Activated CD4-positive, CD25-positive, alpha-beta regulatory T cell treated with anti-CD3 and anti-CD28 coated beads, Interleukin-2, amount 50 U/mL, for 24 hours (primary cell): ENCODE measurements at regions not wholly inside any gene's neighbourhood (a gene's known extent, or its start where the extent isn't known, plus 50 kb on each side); places are given as distances from the start of the nearest gene placed in this dataset.

ENCODE experiments used
- ATAC-seq, 2 donors: fragments of 150-1000 bp; cut with Tn5 transposase; one replicate each; pipeline ENCODE4 v1.10.0; 2021; ENCODE audit warnings: mild to moderate bottlenecking in 1 of 2, moderate library complexity in 1 of 2

DNA sequence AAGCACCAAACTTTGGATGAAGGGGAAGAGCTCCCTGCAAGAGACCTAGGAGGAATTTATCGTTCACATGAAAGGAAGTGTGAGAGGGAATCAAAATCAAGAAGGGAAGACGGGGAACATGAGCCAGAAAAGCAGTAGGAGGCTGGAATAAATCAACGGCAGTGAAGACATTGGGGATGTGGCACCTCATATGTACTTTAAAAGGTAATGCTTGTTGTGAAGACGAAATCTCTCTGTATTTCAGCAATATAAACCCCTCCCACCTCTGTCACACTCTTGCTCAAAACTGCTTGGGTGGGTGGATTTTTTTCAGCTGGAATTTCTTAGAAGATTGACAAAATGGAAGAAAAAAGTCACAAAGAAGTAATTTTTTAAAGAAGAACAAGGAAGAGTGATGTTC lies 243.5 kb downstream of the BUD13 start:
- no peak for ATAC-seq

DNA sequence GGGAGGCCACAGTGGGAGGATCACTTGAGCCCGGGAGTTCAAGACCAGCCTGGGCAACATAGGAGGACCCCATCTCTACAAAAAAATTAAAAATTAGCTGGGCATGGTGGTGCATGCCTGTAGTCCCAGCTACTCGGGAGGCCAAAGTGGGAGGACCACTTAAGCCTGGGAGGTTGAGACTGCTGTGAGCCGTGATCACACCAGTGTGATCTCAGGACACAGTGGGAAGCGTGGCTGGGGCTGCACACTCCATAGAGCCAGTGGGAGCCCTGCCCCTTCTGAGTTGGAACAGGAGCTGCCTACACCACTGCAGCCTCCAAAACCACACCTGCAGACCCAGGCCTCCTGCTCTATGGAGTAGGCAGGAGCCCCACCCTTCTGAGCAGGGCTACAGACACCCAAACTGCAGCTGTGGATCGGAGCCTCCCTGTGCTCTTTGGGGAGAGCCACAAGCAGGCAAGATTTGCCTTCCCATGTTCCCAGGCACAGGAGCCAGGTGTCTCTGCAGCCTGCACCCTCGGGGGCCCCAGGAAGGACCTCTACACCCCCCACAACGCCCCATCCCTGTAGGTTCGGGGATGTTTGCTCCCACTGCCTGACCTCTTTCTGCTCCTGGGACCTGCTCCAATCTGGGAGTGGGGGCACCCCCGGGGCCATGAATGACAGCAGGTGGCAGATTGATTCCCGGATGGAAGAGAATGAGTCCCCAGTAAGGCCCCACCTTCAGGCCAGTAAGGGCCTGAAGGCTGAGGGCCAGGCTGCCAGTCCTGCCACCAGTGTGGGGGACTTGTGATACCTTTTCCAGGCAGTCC lies 245.4 kb downstream of the BUD13 start:
- ATAC-seq: no peak

DNA sequence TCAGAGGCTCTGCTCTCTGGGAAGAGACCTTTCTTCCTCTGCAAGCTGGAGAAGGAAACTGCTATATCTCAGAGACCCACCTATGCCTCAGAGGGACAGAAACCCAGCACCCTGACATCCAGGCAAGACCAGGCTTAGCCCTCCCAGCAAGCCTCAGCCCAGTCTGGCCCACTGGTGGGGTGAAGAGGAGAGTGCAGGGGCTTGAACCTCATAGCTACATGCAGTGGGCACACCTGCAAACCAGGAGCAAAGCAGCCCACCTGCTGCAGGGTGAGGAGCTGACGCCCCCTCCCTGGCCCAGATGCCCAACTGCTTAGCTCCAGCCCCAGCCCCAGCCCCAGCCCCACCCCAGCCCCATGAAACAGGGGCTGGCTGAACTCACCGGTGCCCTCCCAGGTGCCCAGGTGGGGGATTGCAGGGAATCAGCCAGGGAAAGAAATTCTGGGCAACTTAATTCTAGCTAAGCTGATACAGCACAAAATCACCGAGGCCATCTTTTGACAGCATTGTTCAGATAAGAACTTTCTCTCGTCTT lies 246.8 kb downstream of the BUD13 start:
- no peak for ATAC-seq

DNA sequence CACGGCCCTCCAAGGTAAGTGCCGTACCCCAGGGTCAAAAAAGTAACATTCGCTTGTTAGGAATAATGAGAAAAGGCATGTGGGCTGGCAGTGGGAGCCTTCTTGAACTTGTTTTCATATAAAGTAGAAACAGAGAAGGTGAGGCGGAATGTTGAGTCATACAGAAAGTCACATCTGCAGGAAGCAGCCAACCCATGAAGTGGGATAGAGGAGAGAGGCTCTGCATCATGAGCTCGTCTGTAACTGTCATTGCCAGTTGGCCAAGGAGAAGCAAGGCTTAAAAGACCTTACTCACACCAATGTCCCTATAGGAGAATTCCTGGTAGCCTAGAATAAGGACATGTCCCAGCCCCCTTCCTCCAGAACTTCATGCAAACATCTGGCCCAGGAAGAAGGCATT lies 253.3 kb downstream of the BUD13 start:
- ATAC-seq: no peak

DNA sequence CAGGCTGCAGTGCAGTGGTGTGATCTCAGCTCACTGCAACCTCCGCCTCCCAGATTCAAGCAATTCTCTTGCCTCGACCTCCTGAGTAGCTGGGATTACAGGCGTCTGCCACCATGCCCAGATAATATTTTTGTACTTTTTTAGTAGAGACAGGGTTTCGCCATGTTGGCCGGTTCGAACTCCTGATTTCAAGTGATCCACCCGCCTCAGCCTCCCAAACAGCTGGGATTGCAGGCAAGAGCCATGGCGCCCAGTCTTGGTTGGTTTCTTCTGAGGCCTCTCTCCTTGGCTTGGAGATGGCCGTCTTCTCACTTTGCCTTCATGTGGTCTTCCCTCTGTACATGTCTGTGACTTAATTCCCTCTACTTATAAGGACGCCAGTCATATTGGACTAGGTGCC lies 254.6 kb downstream of the BUD13 start:
- ATAC-seq: no peak

DNA sequence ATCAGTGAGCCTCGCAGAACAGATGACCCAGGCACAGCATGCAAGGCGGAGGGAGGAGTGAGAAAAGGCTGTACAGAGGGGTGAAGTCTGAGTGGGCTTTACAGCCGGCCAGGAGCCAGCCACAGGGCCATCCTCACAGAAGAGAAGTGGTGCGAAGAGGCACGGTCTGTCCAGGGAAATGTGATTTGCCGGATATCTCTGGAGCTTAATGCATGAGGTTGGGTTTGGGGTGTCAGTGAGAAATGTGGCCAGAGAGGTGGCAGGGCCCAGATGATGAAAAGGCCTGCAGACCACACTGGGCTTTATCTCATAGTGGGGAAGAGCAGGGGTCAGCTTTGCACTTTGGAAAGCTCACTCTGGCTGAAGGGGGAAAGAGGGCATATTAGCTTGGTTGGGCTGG lies 255.2 kb downstream of the BUD13 start:
- no peak for ATAC-seq

DNA sequence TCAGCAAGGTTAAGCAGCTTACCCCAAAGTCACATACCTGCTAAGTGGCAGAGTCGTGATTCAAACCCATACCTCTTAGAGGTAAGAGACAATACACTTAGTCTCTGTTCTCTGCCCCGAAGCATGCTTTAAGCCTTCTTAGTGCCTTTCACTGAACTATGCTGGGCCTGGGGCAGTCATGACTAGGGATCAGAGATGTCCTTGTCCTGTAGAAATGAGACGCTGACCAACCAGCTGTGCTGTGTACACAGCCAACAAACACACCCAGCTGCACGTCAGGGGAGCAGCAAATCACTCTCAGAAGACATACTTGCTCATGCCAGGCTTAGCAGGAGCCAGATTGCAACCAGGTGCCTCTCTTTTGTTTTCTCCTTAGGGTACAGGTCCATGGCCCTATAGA lies 255.7 kb downstream of the BUD13 start:
- no peak for ATAC-seq

DNA sequence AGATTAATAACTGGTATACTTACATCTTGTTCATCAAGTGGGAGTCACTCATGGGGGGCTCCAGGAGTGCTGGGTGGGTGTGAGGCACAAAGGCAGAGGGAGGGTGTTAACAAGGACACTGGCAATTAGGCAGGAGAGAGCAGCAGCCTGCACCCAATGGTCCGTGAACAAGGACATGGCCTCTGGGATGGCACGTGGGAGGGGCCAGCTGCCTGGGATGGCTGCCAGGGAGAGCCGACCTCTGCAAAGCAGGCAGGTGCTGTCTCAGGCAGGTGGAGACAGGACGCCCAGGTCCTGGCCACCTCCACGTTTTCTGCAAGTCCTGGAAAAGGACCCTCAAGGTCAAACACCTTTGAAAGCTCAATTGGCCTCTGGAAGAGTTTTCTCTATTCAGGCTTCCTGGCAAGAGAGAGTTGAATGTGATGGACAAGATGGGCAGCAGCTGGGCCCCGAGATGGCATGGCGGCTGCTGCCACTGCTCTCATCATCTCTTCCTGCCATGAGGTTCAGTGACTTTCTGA lies 257.1 kb downstream of the BUD13 start:
- no peak for ATAC-seq

DNA sequence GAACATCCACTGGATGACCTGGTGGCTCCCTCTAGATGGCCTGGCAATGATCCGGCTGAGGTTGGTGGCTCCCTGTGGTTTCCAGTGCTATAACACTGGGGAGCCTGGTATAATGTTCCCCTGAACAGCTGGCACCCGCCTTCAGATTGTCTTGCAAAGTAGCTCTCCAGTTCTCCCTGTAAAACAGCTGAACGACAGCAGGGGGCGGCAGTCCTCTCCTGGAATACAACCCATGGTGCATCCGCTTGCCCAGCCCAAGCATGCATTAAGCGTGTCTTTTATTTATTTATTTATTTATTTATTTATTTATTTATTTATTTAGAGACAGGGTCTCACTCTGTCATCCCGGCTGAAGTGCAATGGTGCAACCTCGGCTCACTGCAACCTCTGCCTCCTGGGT lies 258.9 kb downstream of the BUD13 start:
- no peak for ATAC-seq

DNA sequence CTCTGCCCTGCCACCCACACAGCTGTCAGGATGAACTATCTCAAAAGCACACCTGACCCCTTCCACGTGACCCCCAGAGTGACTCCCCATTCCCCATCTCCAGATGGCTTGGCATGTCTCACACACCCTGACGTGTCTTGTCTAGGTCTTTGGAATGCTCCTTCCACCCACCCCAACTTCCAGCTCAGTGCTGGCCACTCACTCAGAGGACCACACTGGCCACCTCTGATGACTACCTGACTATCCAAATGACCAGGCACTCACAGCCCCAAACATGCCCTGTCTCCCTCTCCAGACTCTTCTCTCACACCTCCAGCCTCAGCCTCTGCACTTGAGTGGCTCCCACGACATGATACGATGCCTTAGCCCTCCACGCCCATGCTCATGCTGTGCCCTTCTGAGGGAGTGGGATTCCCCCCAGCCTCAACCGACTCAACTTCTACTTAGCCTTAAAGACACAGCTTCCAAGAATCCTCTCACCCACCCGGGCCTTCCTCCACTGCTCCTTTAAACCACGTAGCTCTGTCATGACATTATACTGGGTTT lies 259.4 kb downstream of the BUD13 start:
- no peak for ATAC-seq

DNA sequence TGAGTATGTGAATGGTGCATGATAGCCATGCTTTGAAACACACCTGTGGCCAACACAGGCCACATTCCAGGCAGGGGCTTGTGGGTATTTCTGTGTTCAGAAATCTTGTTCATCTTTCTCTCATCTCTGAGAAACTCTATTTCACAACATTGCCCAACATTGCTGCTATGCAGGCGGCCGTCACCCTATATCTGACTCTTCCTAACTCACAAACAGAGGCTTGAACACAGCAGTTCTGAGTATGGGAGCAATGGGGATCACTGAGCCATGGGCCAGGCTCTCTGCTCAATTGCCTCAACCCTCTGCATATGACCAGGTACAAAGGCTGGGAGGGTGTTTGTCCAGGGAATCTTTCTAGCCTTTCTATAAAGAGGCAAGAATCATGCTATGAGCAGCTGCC lies 259.9 kb downstream of the BUD13 start:
- no peak for ATAC-seq

DNA sequence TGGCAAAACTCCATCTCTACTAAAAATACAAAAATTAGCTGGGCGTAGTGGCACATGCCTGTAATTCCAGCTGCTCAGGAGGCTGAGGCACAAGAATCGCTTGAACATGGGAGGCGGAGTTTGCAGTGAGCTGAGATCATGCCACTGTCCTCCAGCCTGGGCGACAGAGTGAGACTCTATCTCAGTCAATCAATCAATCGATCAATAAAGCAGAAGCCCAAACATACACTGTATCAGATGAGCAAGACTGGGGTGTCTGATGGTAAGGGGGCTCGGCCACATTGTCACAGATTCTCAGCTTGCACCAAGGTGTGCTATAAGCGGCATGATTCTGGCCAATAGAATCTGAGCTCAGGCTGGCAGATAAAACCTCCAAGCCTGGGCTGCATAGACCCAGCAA lies 261.1 kb downstream of the BUD13 start:
- ATAC-seq: no peak

DNA sequence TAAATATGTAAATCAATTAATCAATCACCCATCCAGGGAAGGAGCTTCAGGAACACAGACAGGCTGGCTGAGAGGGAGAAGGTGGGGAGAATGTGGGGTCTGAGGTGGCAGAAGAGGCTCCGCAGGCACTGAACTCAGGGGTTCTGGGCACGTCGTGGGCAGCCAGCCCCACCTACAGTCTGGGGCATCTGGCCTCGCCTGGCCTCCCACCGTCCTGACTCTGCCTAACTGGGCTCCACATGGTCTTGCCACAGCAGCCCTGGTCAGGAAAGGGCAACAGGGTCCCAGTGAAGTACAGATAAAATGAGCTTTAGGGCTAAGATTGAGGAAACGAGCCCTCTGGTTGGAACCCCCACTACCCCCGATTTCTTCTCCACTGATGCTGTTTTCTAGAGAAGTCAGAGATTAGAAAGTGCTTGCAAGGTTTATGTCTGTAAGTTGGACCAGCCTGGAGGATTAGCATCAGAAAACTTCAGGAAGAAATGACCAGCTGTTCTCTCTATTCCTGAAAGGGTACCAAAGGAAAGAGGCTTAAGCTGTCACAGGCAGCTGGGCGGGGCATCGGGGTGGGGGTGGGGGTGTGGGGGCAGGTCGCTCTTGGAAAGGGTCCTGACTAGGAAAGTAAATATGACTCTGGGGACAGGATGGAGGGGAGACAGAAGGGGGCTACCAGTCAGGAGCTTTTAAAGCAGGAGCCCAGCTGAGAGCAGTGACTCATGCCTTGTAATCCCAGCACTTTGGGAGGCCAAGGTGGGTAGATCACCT lies 261.7 kb downstream of the BUD13 start:
- ATAC-seq: no peak

DNA sequence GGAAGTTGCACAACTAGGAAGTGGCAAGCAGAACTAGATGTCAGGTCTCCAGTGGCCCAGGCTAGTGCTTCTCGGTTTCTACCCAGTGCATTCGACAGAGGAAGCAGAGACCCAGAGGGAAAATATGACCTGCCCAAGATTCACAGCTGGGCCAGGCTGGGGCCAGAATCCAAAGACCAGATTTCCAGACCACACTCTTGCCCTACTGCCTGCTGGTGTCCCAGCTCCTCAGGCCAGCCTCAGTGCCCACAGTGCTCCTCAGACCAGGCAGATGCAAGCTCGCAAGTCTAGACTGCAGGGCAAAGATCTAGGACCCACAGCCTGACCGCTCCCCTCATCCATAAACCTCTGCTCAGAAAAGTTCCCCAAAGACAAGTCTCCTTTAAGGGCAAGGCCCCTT lies 262.6 kb downstream of the BUD13 start:
- no peak for ATAC-seq

DNA sequence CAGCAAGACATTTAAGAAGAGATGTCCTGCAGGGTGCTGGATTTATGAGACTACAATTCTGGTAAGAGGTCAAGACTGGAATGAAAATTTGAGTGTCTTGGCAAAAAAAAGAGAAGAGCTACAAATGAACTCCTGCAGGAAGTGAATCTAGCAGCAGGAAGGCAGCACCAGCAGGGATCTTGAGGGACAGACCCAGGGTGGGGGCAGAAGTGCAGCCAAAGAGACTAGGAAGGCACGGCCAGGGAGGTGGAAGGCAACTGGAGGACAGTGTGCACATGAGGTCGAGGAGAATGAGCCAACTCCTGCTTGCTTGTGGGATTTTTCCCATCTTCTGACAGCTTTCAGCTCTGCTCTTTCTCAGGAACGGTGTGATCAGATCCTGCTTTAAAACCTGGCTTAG lies 263.2 kb downstream of the BUD13 start:
- ATAC-seq: no peak

DNA sequence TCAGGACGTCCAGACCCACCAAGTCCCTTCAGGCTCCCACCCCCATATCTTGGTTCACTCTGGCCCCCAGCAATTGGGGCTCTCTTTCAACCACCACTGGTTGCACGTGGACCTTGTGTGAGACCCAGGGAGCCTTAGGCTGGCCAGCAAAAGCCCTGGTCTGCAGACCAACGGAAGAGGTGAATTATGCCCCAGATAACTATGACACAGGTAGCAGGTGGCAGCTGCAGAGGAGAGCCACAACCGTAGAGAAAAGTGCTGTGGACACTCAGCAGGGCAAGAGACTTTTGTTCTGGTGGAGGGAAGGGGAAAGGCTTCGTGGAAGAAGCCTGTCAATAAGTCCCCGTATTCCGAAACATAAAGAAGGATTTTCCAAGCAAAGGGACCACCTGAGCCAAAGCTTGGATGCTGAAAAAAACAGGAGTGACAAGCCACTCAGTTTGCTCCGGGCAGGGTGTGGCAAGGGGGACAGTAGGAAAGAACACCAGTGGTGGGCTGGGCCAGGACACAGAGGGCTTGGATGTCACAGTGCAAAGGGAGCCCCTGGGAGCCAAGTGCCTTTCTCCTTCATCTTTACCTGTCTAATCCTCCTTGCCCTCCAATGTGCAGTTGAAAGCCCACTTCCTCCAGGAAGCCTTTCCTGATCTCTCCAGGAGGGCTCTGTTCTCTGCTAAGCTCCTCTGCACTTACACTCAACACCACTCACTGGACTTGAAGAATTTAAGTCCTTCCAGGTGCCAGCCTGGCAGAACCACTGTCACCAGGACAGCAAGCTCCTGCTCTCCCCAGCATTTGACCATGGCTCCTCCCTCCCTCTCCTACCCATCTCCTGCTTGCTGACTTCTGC lies 264.7 kb downstream of the BUD13 start:
- ATAC-seq: no peak

DNA sequence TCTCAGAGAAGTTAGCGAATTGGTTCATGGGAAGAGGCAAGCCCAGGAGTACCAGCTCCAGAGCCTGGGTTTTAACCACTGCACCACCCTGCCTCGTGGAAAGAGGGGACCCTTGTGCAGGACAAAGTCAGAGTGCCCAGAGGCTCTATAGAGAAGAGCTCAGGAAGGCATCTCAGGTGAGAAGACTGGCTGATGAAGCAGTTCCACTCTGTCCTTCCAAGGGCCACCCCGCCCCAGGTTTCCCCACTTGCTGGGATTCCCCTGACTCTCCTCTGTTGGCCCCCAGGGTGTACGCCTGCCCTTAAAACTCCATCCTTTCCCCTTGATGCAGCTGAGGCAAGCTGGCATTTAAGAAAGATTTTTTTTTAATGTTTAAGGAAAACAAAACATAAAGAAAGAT lies 265.8 kb downstream of the BUD13 start:
- ATAC-seq: no peak

DNA sequence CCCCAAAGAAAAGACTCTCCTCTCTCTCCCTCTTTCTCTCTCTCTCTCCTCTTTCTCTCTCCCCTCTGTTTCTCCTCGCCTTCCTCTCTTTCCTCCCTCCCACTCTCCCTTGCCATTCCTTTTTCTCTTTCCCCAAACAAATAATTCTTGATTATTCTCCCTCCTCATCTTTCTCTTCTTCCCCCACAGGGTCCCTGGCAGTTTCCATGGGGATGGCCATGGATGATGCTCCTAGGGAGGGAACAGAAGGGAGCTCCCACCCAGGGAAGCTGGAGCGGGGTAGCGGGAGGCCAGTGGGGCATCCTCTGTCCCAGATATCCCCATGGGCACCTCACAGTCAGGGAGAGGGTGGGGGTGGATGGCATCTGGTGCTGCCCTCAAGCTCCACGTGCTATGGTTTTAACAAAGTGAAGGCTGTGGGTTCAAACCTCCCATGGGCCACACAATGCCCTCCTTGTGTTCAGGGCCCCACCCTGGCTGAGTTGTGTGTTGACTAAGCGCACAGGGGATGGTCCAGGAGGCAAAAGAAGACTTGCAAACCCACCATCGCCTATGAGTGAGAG lies 266.4 kb downstream of the BUD13 start:
- ATAC-seq: no peak

DNA sequence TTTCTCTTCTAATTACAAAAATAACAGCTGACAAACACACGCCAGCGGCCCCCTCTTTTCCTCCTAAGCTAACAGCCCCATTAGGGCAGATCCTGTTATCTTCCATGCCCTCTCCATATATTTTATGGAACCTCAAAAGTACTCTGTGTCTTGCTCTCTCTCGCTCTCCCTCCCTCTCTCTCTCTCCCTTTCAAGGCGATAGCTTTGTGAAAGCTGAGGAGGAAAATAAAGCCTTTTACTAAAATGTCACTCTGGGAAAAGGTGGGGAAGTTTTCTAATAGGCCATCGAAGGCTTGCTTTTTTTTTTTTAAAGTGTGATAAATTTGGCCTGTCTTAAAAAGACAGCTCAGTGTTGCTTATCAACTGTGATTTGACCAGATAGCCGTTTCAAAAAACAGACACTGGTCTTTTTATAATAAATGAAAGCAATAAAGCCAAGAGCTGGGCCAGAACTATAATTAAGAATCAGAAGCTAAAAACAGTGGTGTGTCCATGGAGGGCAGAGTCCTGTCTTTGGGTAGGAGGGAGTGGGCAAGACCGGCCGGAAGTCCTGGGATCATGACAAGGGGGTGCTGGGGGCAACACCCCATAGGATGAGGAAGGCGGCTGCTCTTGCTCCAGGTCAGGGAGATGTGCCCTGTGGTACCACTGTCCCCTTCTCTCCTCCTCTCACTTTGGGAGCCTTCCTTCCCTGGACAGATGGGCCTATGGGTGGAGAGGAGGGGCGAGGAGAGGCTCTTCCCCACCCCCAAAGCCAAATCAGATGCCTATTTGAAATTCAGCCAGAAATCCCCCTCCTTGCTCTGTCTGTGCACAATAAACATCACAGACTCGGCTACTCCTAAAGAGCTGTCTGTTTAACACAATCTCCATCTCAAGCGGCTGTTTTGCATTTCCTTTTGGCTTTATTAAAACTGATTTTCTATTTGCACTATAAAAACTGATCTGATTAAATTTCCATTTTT lies 267.2 kb downstream of the BUD13 start:
- no peak for ATAC-seq

DNA sequence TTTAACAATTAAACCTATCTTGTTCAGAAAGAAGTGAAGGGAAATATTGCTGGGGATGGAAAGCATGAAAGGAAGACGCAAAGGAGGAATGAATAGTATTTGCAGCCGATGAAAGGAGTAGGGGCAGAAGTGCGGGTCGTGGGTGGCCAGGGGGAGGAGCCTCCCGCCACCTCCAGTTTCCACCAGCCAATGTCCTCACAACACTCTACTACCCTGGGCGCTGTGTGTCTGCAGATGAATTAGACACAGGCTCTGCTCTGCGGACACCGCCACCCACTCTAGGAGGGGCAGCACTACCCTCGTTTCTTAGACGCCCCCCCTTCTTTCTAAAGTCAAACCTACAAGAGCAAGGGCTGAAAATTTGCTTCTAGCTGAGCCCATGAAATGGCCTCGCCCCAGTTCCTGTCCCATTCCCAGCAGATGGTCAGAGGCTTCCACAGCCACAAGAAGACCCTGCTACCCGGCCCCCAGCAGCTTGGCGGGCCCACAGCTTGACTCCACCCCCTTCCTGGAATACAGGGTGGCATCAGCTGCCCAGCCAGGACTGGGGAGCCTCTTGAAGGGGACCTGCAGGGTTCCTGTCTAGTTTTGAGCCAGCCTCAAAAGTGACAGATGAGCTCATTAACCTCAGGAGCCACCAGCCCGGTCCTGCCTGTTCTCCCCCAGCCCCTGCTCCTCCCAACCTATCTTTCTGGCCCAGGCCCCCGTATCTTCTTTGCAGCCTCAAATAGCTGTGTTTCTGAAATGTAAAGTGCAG lies 268.1 kb downstream of the BUD13 start:
- no peak for ATAC-seq
